Tibial nerve (tissue), 4 donors: ENCODE measurements at regions not wholly inside any gene's neighbourhood (a gene's known extent, or its start where the extent isn't known, plus 50 kb on each side); places are given as distances from the start of the nearest gene placed in this dataset.

Experiments used
- CTCF ChIP-seq, 5 experiments: fragments of 200-600 bp in 3 of 5; fragments of 450-650 bp in 2 of 5; sonication (generic) in 3 of 5; IDR thresholded peaks; one replicate each; pipeline ENCODE4 v1.5.1; 2016 to 2019; ENCODE audit warnings: antibody characterized with exemption in 5 of 5, mild to moderate bottlenecking in 3 of 5, moderate library complexity in 2 of 5
- EP300 ChIP-seq, 2 donors: sonication (generic); formaldehyde crosslinking; IDR thresholded peaks; one replicate each; pipeline ENCODE4 v1.6.1; 2017; ENCODE audit warnings: antibody characterized with exemption in 2 of 2, mild to moderate bottlenecking in 1 of 2
- POLR2A ChIP-seq, 2 donors: fragments of 450-650 bp; IDR thresholded peaks; one replicate each; pipeline ENCODE4 v1.6.1; 2017; ENCODE audit warnings: antibody characterized with exemption in 2 of 2, mild to moderate bottlenecking in 2 of 2, moderate library complexity in 2 of 2

- TF ChIP-seq CTCF (IDR thresholded peaks at IDR 0.05) (no peak), POLR2A (IDR thresholded peaks at IDR 0.05) (no peak), EP300 (IDR thresholded peaks at IDR 0.05) (no peak)
These were observed 245.9 kb upstream of the IGF1R start for GRCh38 chr15:98402486-98402885.
